ENCODE measurements at regions not wholly inside any gene's neighbourhood (a gene's known extent, or its start where the extent isn't known, plus 50 kb on each side); places are given as distances from the start of the nearest gene placed in this dataset.

DNA sequence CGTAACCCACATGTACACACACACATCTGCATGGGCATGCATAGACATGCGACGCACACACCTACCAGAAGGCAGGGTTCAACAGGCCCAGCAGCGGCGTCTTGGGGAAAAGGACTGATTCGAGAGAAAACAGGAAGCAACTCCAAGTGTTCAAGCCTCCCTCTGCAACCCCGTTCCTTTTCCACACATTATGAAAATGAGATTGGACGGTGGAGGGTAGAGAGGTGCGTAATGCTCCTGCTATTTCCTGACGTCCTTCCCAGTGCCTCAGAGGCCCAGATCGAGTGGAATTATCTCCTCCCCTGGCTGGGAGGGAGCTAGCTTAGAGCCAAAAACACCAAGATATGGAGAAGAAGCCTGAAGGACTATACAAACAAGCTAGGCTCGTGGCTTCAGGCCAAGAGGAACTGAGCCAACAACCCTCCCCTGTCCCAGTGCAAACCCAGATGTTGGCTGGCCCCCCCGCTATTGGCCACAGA lies 289.2 kb downstream of the MN1 start:
- TF ChIP-seq CTCF (IDR thresholded peaks at IDR 0.05; ENCODE audit: low read depth, low read length) (no peak), POLR2A (IDR thresholded peaks at IDR 0.05; ENCODE audit: extremely low read depth, insufficient read length) (no peak), MYC (IDR thresholded peaks at IDR 0.05; ENCODE audit: low read depth, low read length) (no peak), MAX (IDR thresholded peaks at IDR 0.05; ENCODE audit: low read depth, low read length) (no peak)

All from NB4 (cell line).